HG03460 (cell line): ENCODE measurements at regions not wholly inside any gene's neighbourhood (a gene's known extent, or its start where the extent isn't known, plus 50 kb on each side); places are given as distances from the start of the nearest gene placed in this dataset.
"Not testable (repeated sequence)": the region's sequence is repeated elsewhere in the genome, so short reads cannot be mapped to it uniquely, and the experiment has no call there.

ENCODE experiments used
- ATAC-seq: cut with Tn5 transposase; IDR thresholded peaks from one replicate; pipeline ENCODE4 v1.9.1; 2021; ENCODE audit not compliant: unreplicated experiment

DNA sequence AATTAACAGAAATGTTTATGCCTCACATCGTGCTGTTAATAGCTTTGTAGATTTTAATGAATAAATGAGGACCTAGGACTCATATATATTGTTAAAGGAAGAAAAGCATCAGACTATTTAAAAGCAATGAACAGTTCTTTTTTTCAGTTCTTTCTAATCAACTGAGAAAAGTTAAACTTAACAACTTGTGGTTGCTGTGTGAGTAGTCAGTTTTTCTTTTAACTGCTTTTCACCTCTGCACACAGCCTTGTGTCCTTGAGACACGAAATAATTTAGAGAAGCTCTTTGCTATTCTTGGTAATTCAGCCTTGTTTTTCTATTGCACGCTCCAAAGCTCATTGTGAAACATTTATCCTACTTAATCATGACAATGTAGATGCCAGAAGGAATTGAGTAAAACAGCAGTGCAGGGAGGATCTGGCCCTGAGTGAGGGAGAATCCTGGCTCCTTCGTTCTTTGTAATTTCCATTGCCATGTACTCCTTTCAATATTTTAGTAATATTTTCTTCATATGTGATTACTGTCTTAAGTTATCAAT is 499.0 kb downstream of the PYDC2 start:
- ATAC-seq = no peak

DNA sequence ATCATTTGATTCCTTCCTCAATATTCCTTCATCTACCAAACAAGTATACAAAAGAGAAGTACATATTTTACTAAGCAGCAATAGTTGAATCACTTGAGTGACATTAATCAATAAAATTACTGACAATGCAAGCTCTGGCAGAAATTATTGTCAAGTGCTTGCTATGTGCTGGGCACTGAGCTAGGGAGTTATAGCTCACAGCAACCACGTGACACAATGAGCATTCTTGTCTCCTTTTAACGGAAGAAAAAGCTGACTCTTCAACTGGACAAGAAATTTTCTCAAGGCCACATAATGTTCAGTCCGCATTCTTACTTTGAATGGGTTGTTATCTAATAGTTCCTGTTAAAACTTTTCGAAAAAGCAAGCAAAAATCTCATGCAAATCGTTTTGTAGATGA is 500.1 kb downstream of the PYDC2 start:
- ATAC-seq = no peak

DNA sequence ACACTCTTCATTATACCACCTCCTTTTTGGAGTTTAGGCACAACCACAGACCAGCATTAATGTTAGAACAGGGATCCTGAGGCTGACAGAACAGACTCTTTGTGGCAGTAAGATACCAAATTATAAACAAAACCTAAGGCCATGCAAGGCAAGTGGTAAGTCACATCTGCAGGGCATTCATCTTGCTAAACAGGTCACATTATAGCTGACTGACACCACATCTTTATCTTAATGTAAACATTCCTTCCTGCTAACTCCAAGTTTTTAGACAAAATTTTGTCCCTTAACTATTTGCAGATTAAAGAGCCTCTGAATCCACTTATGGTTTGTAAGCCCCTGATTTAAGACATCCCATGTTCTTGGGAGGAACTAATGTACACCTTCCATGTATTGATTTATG is 500.6 kb downstream of the PYDC2 start:
- ATAC-seq = no peak

DNA sequence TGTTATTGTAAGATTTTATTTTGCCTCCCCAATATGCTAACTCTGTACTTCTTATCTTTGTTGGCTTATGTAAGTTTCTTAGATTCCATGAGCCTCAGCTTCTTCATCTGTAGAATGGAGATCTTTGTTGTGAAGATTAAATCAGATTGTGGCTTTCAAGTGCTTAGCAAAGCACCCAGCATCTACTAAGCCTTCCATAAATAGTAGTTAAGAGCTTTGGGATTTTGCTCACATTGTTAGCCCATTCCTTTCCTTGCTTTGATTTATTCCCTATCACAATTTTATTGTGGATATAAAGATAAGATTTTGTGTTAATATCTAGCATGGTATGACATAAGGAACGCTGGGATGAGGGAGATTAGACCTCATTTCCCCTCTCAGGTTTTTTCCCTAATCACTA is 501.4 kb downstream of the PYDC2 start:
- ATAC-seq = no peak

DNA sequence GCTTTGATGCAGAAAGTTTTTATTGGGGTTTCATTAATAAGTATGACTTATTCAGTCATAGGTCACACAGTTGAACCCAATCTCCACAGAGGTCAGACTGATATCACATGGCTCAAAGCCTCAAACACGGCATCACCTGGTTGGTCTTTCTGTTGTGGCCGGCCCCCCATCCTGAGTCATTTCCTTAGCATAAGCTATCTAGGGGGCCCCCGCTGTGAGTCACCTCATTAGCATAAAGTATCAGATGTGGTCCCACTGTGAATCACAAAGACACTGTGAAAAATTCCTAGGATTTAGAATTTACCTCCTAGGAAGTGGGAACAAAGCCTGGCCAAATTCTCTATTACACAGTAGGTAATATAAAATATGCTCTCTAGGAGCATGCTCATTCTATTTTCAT is 502.2 kb downstream of the PYDC2 start:
- ATAC-seq = no peak

DNA sequence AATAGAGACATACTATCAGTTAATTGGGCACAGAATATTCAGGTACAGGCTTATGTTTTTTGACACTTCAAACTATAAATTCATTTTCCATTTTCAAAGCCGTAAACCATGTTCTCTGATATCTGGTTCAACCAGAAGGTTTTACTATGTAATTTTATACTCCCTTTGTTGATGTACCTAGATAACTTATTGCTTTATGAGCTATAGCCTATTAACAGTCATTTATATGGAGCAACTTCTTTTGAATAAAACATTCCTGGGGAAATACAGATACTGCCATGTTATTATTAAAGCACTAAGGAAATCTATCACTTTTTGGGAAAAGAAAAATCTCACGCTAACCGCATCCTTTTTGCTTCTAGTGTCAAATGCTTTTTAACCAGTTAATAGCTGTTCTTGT is 505.6 kb downstream of the PYDC2 start:
- no peak for ATAC-seq

DNA sequence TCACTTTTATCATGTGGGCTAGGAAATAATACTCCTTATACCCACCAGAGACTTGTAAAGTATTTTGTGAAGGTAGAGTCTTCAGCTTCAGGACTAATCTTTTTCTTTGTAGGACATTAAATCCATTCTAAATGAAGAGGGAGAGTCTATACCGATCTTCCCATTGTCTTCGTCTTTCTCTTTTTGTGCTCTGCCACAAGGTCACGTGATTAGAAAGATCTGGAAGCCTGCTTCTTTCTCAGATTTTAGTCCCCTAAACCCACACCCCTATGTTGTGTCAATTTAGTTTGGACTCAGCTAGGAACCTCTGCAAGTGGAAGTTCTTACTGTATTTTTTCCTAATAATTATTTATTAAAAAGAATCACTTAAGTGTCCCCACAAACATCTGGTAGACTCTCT is 507.3 kb downstream of the PYDC2 start:
- ATAC-seq = no peak

DNA sequence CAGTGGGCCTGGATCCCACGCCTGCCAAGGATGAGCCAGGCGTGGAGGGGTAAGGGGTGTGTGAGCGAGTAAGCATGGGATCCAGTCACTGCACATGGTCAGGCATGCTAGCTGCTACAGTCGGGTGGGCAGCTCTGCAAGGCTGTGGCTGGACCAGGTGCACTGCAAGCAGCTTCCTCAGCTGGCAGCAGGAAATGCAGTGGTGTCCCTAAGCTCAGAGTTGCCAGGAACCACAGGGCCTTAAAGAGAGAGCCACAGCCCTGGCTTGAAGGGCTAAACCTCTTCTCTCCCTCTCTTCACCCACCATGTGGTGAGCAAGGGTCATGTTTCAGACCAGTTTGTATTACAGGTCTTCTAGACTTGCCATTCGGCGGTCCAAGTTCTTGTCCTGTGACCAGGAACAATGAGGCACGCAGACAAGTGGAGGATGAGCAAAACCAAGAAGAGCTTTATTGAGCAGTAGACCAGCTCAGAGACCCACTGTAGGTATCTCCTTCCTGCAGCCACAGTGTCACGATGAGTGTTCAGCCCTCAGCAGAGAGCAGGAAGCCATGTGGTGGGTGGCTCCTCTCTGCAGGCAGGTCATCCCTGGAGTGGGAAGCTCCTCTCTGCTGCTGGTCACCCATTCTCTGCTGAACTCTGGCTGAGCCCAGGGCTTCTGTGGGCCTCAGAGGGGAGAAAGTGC is 511.9 kb downstream of the PYDC2 start:
- no peak for ATAC-seq

DNA sequence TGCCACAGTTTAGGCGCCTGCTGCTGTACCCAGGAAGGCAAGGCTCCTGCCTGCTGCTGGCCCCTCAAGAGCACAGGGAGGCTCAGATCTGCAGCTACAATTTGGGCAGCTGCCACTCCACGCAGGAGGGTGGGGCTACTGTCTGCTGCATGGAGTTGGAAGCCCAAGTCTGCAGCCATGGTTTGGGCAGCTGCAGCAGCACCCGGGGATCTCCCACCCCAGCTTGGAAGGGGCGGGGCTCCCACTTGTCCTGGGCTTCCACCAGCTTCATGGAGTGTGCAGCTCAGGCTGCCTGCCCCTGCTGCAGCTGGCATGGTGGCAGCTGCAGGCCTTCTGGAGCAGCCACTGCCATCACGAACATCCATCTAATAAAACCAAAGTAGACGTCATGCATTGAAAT is 512.9 kb downstream of the PYDC2 start:
- ATAC-seq = no peak

DNA sequence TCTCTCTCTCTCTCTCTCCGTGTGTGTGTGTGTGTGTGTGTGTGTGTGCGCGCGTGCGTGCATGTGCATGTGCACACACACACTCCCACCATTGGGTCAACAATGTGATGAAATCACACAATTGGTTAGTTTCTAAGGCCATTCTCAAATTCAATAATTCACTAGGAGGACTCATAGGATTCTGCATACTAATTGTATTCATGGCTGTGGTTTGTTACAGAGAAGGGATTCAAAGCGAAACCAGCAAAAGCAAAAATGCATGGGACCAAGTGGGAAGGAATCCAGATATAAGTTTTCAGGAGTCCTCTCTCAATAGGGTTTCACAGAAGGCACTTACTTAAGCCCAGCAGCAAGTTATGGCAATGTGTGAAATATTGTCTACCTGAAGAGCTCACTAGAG is 515.0 kb downstream of the PYDC2 start:
- ATAC-seq = no peak

DNA sequence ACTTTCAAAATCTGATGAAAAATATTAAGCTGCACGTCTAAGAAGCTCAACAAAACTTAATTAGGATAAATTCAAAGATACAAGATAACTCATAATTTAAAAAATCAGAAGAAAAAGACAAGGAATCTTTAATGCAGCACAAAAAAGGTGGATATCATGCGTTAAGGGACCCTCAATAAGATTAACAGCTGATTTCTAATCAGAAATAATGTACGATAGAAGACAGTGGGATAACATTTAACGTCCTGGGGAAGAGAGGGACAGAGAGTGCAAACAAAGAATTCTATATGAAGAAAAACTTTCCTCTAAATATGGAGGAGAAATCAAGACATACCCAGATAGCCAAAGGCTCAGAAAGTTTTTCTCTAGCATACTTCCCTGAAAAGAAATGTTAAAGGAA is 519.5 kb downstream of the PYDC2 start:
- no peak for ATAC-seq

DNA sequence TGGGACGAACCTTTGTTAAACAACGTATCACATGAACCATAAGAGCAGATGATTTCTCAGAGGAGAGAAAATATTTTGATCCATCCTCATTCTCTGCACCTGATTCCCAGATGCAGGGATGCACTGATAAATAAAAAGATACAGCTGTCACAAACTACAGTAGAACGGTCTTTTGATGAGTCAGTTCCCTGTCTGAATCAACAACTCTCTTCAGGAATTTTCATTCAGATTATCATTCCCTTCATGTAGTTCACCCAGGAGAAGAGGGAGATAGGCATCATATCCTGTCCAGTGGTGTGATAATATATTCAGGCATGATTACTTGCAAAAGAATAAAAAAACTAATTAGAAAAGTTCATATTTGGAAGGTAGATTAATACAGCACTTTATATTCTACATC is 521.5 kb downstream of the PYDC2 start:
- no peak for ATAC-seq

DNA sequence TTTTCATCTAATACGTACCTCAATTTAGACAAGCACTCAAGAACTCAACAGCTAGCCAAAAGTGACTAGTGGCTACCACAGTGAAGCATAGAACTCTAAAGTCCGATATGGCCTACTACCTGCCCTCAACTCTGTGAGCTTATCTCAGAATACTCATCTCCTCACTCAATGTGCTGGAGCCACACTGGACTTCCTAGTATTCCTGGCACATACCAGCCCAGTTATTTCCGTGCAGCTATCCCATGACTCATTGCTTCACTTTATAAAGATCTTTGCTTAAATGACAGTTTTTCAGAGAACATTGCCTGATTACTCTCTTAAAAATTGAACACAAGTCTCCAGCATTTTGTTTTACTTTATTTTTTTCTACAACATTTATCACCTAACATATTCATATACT is 524.7 kb downstream of the PYDC2 start:
- no peak for ATAC-seq

DNA sequence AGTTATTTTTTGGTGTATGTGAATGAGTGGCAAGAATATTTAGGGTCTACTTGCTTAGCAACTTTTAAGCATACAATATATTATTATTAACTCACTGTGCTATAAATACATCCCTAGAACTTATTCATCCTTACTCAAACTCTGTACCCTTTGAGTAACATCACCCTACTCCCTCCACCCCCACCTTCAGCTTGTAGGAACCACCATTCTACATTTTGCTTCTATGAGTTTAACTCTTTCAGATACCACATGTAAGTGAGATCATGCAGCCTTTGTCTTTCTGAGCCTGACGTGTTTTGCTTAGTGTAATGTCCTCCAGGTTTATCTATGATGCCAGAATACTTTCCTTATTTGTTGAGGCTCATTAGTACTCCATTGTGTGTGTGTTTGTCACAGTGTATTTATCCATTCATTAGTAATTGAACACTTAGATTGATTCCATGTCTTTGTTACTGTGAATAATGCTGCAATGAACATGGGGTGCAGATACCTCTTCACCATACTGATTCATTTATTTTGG is 526.9 kb downstream of the PYDC2 start:
- no peak for ATAC-seq

DNA sequence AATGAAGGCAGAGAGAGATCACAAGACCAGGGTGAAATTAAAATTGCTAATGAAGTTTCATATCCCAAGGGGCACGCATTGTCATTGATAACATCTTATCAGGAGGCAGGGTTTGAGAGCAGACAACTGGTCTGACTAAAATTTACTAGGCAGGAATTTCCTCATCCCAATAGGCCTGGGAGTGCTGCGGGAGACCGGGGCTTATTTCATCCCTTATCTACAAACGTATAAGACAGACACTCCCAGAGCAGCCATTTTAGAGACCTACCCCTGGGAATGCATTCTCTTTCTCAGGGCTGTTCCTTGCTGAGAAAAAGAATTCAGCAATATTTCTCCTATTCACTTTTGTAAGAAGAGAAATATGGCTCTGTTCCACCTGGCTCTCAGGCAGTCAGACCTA is 533.0 kb downstream of the PYDC2 start:
- ATAC-seq = not testable (repeated sequence)

DNA sequence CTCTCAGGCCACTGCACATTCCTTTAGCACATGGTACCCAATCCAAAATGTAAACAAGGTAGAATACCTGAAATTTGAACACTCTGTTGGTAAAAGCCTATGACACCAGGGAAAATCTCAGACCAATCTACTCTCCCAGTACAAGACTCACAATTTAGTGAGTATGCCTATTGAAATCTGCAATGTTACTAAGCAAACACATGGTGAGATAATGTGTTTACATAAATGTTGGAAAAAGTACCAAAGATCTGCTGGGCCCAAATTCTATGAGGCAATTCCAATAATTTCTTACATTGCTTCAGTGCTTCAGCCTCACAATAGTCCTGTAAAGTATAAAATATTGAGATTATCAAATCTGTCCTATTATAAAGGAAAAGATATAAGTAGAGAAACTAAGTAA is 536.1 kb downstream of the PYDC2 start:
- ATAC-seq = no peak

DNA sequence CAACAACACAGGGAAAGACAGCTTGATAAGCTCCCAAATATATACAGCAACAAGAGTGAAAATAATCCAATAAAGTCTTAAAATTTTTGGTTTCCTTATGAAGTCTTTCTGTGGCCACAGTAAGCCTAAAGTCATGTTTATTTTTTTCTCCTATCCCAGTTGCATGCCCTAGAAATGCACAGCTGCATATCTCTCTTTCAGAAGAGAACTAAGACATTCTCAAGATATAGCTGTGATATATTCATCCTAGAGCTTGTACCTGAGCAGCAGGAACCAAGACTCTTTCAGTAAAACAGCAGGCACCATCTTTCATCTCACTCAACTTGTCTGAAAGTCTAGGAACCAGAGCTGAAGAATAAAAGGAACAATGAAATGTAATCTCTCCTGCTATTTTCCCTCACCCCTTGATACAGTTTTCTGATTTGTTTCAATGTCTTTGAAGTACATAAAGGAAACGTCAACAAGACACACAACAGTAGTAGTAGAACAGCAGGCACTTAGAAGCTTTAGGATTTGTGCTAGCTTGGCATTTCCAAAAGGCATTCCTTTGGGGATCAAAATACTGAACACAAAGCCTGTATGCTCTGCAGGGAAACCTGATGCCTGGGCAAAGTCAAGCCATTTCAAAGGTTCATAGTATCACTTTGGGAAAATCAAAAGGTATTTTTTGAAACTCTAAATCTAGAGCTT is 536.8 kb downstream of the PYDC2 start:
- ATAC-seq = no peak

DNA sequence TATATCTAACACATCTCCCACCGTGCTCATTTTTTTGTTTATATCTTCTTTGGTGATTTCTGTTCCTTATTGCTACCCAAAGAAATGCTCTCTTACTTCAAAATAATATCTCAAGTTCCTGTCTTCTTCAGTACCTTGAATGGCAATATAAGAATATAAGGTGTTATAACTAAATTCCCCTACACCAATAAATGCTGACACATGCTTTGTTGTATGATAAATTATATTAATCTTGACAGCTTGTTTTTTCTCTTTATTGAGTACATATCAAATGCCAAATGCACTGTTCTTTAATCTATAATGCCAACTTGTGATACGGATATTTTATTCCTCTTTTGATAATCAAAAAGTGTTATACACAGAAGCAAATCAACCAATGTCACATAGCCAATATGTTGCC is 540.3 kb downstream of the PYDC2 start:
- no peak for ATAC-seq

DNA sequence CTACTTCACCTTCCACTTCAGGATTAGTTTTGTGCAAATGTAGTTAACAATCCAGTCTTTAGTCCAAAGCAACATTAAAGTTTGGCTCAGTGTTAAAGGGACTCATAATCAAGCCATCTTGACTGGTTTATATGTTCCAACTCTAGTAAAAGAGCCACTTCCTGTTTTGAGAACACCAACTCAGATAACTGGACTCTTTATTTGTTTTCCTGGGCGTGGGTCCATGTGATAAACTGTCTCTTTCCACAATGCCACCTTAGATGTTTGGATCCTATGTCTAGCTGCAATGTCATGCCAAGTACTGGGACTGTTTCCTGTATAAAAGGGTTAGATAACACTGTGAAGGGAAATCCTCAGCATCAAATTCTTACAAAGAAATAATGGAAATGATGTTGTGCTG is 545.0 kb downstream of the PYDC2 start:
- no peak for ATAC-seq

DNA sequence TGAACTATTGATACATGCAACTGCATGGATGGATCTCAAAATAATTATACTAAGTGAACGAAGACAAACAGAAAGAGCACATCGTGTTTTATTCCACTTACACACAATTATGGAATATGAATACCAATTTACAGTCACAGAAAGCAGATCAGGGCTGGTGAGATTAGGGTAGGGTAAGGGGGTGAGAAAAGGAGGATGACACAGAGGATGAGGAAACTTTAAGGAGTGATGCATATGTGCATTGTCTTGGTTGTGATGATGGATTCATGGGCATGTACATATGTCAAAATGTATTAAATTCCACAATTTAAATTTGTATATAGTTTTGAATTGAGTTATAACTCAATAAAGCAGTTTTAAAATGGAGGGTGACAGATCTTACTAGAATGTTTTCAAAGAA is 548.9 kb downstream of the PYDC2 start:
- ATAC-seq = no peak

DNA sequence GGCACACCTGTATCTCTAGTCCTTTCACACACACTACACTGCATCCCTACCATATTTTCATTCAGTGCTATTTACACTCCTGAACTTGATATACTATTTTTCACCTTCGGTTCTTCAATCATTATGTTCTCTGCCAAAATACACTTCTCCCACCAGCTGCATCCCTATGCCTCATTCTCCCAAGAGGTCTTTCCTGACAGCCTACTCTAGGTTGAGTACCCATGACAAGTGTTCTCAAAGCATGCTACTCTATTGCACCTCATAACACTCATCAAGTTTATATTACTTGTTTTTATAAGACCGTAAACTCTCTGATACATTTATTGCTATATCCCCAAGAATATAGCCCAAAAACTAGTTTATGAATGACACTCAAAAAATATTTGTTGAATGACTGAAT is 549.5 kb downstream of the PYDC2 start:
- no peak for ATAC-seq

DNA sequence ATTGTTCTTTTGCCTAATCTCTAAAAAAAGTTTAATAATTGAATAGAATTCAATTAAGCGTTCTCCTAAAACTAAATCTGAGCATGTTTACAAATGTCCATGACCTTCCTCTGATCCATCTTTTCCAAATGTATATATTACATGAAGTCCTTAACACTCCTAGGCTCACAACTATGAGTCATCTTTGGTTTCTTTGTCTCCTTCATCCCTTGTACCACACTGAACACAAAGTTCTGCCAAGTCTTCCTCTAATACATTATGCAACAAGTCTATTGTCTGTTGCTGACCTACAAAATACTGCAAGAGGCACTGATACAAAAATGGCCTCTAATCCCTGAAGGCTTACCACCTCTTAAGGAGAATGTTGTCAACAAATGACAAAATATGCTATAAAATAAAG is 550.2 kb downstream of the PYDC2 start:
- ATAC-seq = no peak

DNA sequence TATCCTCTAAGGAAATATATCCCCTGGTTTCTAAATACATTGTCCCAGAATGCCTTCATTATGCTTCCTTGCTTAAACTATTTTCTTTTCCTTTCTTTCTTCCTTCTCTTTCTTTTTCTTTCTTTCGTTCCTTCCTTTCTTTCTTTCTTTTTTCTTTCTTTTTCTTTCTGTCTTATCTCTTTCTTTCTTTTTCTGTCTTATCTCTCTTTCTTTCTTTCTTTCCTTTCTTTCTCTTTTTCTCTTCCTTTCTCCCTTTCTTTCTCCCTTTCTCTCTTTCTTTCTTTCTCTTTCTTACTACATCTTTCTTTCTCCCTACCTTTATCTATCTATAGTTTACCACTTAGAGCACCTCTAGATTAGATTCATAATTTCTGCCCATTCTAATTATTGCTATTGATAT is 552.1 kb downstream of the PYDC2 start:
- no peak for ATAC-seq
